PC-9 (cell line): ENCODE measurements at regions not wholly inside any gene's neighbourhood (a gene's known extent, or its start where the extent isn't known, plus 50 kb on each side); places are given as distances from the start of the nearest gene placed in this dataset.

ENCODE experiments used
- BruUV-seq: library from RNA; stranded (reverse); fragments of 400-500 nt; replicated peaks from 2 replicates; lab custom pipeline; 2021; lab: Mats Ljungman, UMichigan
- CTCF ChIA-PET: fragments of 300-600 bp; sonication (Branson Sonifier 250); formaldehyde crosslinking; loops from one replicate; lab custom pipeline; 2022; ENCODE audit warnings: antibody characterized with exemption; lab: Charles Lee
- POLR2A ChIA-PET: fragments of 300-600 bp; sonication (Branson Sonifier 250); formaldehyde crosslinking; loops from one replicate; lab custom pipeline; 2022; ENCODE audit warnings: antibody characterized with exemption; ENCODE audit not compliant: unreplicated experiment; lab: Charles Lee
- DNase-seq, 2 experiments: peaks; one replicate each; pipeline versions ENCODE4 v3.0.0 to v3.0.0-alpha.2; 2015 to 2022; ENCODE audit warnings: mixed read lengths in 1 of 2
- H2AFZ ChIP-seq: fragments of 200-600 bp; sonication (generic); 2 replicates; pipeline ENCODE4 v1.8.1; 2017; ENCODE audit warnings: antibody characterized with exemption
- H3F3A ChIP-seq: fragments of 200-600 bp; sonication (generic); 2 replicates; pipeline ENCODE4 v1.8.1; 2017; ENCODE audit warnings: antibody characterized with exemption, mild to moderate bottlenecking, low read depth; ENCODE audit not compliant: insufficient read depth
- H3K27ac ChIP-seq: fragments of 200-600 bp; sonication (generic); 2 replicates; pipeline ENCODE4 v1.6.1; 2016; ENCODE audit warnings: mixed run types
- H3K27me3 ChIP-seq: fragments of 200-600 bp; sonication (generic); 2 replicates; pipeline ENCODE4 v1.6.1; 2016; ENCODE audit warnings: low read depth, mixed run types; ENCODE audit not compliant: insufficient read depth
- H3K36me3 ChIP-seq: fragments of 200-600 bp; sonication (generic); 2 replicates; pipeline ENCODE4 v1.6.1; 2016; ENCODE audit warnings: low read depth, mixed run types
- H3K4me1 ChIP-seq: fragments of 200-600 bp; sonication (generic); replicated peaks from 2 replicates; pipeline ENCODE4 v1.6.1; 2016; ENCODE audit warnings: mixed run types; ENCODE audit not compliant: insufficient read depth
- H3K4me2 ChIP-seq: fragments of 200-600 bp; sonication (generic); 2 replicates; pipeline ENCODE4 v1.6.1; 2017; ENCODE audit warnings: mixed run types
- H3K4me3 ChIP-seq: fragments of 200-600 bp; sonication (generic); 2 replicates; pipeline ENCODE4 v1.6.1; 2016; ENCODE audit warnings: mixed run types
- H3K79me2 ChIP-seq: fragments of 200-600 bp; sonication (generic); 2 replicates; pipeline ENCODE4 v1.6.1; 2017; ENCODE audit warnings: low read depth, mixed run types
- H3K9me2 ChIP-seq: fragments of 200-600 bp; sonication (generic); 2 replicates; pipeline ENCODE4 v1.8.1; 2017; ENCODE audit warnings: mild to moderate bottlenecking; ENCODE audit not compliant: insufficient read depth
- H3K9me3 ChIP-seq: fragments of 200-600 bp; sonication (generic); 2 replicates; pipeline ENCODE4 v1.8.1; 2016; ENCODE audit warnings: low read depth; ENCODE audit not compliant: insufficient read depth
- H4K20me1 ChIP-seq: fragments of 200-600 bp; sonication (generic); 2 replicates; pipeline ENCODE4 v1.8.1; 2017; ENCODE audit not compliant: insufficient read depth
- EZH2 ChIP-seq: fragments of 200-600 bp; sonication (generic); IDR thresholded peaks from 2 replicates; pipeline ENCODE4 v1.8.0; 2017; ENCODE audit warnings: antibody characterized with exemption, low read depth
- intact Hi-C: fragments of 100-400 bp; cut with micrococcal nuclease; formaldehyde crosslinking; loops from one replicate; pipeline ENCODE4 v1.10.0; 2022; ENCODE audit not compliant: unreplicated experiment
- TF ChIP-seq, protein P1 (sequence below): fragments of 200-600 bp; sonication (generic); conservative IDR thresholded peaks from 2 replicates; pipeline ENCODE4 v1.6.1; 2017; ENCODE audit warnings: mixed run types, antibody characterized with exemption, mild to moderate bottlenecking, moderate library complexity

DNA sequence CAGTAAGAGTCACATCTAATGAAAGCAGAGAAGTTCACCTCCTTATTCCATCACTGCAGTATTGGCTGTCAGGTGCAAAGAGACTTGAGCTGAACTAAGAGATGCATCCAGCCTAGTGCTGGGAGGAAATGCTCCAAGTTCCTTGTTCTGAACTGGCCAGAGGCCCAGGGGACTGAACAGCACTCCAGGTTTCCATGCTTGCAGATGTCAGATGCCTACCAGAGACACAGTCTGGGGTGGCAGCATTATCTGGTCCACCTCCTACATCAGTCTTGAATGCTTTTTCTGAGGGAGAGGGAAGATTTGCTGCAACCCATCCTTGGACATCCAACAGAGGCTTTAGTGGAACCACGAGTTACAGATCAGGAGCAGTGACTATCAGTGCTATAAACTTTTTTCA, 331.3 kb downstream of the CYRIA start:
- H2AFZ ChIP-seq: no peak overlapping the region
- no peak for DNase-seq
- H3K9me2 ChIP-seq: no peaks in the 10 kb centered on the region
- no peaks in the 10 kb centered on the region for H3K9me3 ChIP-seq
- intact Hi-C loops: no loop called here
- ChIA-PET POLR2A (no interaction called here), CTCF (no interaction called here)
- no peaks in the 10 kb centered on the region for H3F3A ChIP-seq
- no peaks in the 10 kb centered on the region for H4K20me1 ChIP-seq
- H3K4me1 ChIP-seq: no peaks in the 10 kb centered on the region
- H3K4me3 ChIP-seq: no peak overlapping the region
- peaks cover 41% of the 10 kb centered on the region for H3K27me3 ChIP-seq
- no peaks in the 10 kb centered on the region for H3K79me2 ChIP-seq
- TF ChIP-seq, protein P1, sequence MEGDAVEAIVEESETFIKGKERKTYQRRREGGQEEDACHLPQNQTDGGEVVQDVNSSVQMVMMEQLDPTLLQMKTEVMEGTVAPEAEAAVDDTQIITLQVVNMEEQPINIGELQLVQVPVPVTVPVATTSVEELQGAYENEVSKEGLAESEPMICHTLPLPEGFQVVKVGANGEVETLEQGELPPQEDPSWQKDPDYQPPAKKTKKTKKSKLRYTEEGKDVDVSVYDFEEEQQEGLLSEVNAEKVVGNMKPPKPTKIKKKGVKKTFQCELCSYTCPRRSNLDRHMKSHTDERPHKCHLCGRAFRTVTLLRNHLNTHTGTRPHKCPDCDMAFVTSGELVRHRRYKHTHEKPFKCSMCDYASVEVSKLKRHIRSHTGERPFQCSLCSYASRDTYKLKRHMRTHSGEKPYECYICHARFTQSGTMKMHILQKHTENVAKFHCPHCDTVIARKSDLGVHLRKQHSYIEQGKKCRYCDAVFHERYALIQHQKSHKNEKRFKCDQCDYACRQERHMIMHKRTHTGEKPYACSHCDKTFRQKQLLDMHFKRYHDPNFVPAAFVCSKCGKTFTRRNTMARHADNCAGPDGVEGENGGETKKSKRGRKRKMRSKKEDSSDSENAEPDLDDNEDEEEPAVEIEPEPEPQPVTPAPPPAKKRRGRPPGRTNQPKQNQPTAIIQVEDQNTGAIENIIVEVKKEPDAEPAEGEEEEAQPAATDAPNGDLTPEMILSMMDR: no peak
- TF ChIP-seq EZH2: no peak
- no peak overlapping the region for H3K27ac ChIP-seq
- H3K4me2 ChIP-seq: no peak overlapping the region
- no TSS peak for BruUV-seq
- no peaks in the 10 kb centered on the region for H3K36me3 ChIP-seq

DNA sequence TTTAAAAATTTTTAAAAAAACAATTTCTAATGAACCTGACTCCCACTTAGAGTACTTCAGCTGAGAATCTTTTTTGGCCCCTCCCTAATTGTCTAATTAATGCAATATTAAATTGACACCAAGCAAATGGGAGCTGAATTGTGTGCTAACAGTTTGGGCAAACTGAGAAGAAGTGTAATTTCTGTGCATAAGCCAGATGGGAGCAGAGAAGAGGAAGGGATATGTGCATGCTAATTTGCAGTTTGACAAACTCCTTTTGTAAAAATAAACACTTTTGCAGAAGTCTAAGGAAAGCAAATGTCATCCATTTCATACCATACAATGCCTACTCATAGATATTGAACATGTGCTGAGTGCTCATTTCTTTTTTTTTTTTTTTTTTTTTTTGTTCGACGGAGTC, 332.0 kb downstream of the CYRIA start:
- H3K9me3 ChIP-seq: no peaks in the 10 kb centered on the region
- H2AFZ ChIP-seq: no peak overlapping the region
- H3K4me1 ChIP-seq: no peaks in the 10 kb centered on the region
- no peak for TF ChIP-seq EZH2
- TF ChIP-seq, protein P1: no peak
- H3K4me3 ChIP-seq: no peak overlapping the region
- CTCF ChIA-PET: no interaction called here
- POLR2A ChIA-PET: no interaction called here
- H3K36me3 ChIP-seq: no peaks in the 10 kb centered on the region
- no peaks in the 10 kb centered on the region for H4K20me1 ChIP-seq
- no peaks in the 10 kb centered on the region for H3K9me2 ChIP-seq
- BruUV-seq: no TSS peak
- H3F3A ChIP-seq: no peaks in the 10 kb centered on the region
- H3K79me2 ChIP-seq: no peaks in the 10 kb centered on the region
- intact Hi-C loops: no loop called here
- H3K27ac ChIP-seq: no peak overlapping the region
- peaks cover 46% of the 10 kb centered on the region for H3K27me3 ChIP-seq
- H3K4me2 ChIP-seq: no peak overlapping the region
- DNase-seq: no peak

DNA sequence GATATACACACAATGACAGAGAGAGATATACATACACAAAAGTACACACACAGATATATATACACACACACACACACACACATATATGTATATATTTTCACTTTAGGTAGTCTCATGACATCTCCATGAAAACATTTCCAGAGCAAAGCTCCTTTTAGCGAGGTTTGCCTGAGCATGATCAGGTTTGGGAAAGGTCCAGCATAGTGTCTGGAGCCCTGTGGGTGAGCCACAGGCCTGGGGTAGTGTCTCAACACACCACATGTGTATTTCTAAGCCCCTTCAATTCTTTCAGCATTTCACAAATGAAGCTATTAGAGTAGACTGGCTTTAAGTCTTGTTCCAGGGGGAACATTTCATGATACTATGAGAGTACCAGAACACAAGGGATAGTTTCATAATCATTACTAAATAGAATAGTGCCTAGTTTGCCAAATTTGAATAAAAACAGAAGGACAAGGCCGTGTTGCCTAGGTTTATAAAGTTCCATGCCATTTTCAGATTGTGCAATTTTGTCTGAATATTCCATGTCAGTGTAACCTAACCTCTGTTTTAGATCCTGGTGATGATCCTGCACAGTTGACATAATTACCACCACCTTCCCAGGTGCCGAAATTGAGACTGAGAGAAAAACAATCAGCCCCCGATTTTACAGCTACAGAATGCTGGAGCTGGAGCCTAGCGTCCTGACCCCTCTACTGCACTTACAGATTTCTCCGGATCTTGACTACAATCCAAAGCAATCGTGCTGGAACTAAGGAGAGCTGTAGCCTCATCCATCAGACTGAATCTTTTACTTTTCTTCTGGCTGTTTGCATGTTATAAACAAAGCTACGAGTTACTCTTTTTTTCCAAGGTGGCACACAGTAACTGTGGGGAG, 332.7 kb downstream of the CYRIA start:
- intact Hi-C loops: no loop called here
- no peak for DNase-seq
- H3K27ac ChIP-seq: no peak overlapping the region
- no peak for TF ChIP-seq EZH2
- TF ChIP-seq, protein P1: no peak
- no peak overlapping the region for H3K4me2 ChIP-seq
- peaks cover 46% of the 10 kb centered on the region for H3K27me3 ChIP-seq
- H3K4me3 ChIP-seq: no peak overlapping the region
- H4K20me1 ChIP-seq: no peaks in the 10 kb centered on the region
- no peaks in the 10 kb centered on the region for H3K79me2 ChIP-seq
- no peaks in the 10 kb centered on the region for H3K4me1 ChIP-seq
- ChIA-PET POLR2A (no interaction called here), CTCF (no interaction called here)
- no peaks in the 10 kb centered on the region for H3K36me3 ChIP-seq
- no peak overlapping the region for H2AFZ ChIP-seq
- no peaks in the 10 kb centered on the region for H3F3A ChIP-seq
- BruUV-seq: no TSS peak
- H3K9me2 ChIP-seq: no peaks in the 10 kb centered on the region
- H3K9me3 ChIP-seq: no peaks in the 10 kb centered on the region
